ENCODE measurements at regions not wholly inside any gene's neighbourhood (a gene's known extent, or its start where the extent isn't known, plus 50 kb on each side); places are given as distances from the start of the nearest gene placed in this dataset.

GRCh38 chr3:80307844-80308243, 540.0 kb upstream of the ROBO1 start:
- TF ChIP-seq, protein P1, sequence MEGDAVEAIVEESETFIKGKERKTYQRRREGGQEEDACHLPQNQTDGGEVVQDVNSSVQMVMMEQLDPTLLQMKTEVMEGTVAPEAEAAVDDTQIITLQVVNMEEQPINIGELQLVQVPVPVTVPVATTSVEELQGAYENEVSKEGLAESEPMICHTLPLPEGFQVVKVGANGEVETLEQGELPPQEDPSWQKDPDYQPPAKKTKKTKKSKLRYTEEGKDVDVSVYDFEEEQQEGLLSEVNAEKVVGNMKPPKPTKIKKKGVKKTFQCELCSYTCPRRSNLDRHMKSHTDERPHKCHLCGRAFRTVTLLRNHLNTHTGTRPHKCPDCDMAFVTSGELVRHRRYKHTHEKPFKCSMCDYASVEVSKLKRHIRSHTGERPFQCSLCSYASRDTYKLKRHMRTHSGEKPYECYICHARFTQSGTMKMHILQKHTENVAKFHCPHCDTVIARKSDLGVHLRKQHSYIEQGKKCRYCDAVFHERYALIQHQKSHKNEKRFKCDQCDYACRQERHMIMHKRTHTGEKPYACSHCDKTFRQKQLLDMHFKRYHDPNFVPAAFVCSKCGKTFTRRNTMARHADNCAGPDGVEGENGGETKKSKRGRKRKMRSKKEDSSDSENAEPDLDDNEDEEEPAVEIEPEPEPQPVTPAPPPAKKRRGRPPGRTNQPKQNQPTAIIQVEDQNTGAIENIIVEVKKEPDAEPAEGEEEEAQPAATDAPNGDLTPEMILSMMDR (IDR thresholded peaks at IDR 0.05; ENCODE audit: insufficient read depth, low read length, poor library complexity, severe bottlenecking) = no peak
- Histone ChIP-seq H3K4me3 (ENCODE audit: low read depth, low read length) (no peak overlapping the region), H3K36me3 (ENCODE audit: control insufficient read depth, insufficient read depth, low read length) (no peaks in the 10 kb centered on the region), H3K27me3 (ENCODE audit: control insufficient read depth, insufficient read depth, low read length) (no peaks in the 10 kb centered on the region)
- DNase-seq (ENCODE audit: low read depth) = no peak

DNA sequence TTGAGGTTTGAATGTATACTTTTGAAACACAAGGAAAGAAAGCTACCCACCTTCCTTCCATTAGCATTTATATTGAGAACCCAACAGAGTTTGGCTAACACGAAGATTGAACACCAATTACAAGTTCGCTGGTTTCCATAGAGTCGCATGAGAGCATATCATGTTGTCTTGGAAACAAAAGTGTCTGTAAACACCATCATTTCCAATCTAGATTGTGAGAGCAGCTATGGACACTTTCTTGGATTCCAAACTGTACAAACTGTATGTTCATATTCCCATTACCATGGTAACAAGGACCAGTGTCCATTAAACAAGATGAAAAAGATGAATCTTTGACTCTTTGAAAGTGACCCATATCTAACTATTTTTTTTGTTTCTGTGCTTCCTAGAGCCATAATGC, 529.9 kb upstream of the ROBO1 start:
- no peak overlapping the region for H3K4me3 ChIP-seq (ENCODE audit: low read depth, low read length)
- TF ChIP-seq, protein P1 (IDR thresholded peaks at IDR 0.05; ENCODE audit: insufficient read depth, low read length, poor library complexity, severe bottlenecking) = no peak
- no peaks in the 10 kb centered on the region for H3K27me3 ChIP-seq (ENCODE audit: control insufficient read depth, insufficient read depth, low read length)
- H3K36me3 ChIP-seq (ENCODE audit: control insufficient read depth, insufficient read depth, low read length) = no peaks in the 10 kb centered on the region
- no peak for DNase-seq (ENCODE audit: low read depth)

GRCh38 chr3:80285388-80285787, 517.6 kb upstream of the ROBO1 start:
- no peak overlapping the region for H3K4me3 ChIP-seq (ENCODE audit: low read depth, low read length)
- no peak for DNase-seq (ENCODE audit: low read depth)
- TF ChIP-seq, protein P1 (IDR thresholded peaks at IDR 0.05; ENCODE audit: insufficient read depth, low read length, poor library complexity, severe bottlenecking) = no peak

GRCh38 chr3:80283783-80284182, 516.0 kb upstream of the ROBO1 start:
- TF ChIP-seq, protein P1 (IDR thresholded peaks at IDR 0.05; ENCODE audit: insufficient read depth, low read length, poor library complexity, severe bottlenecking) = no peak
- no peaks in the 10 kb centered on the region for H3K27me3 ChIP-seq (ENCODE audit: control insufficient read depth, insufficient read depth, low read length)
- H3K4me3 ChIP-seq (ENCODE audit: low read depth, low read length) = no peak overlapping the region
- DNase-seq (ENCODE audit: low read depth) = no peak
- no peaks in the 10 kb centered on the region for H3K36me3 ChIP-seq (ENCODE audit: control insufficient read depth, insufficient read depth, low read length)

More at GRCh38 chr3:80285388-80285787, 517.6 kb upstream of the ROBO1 start:
- Histone ChIP-seq H3K36me3 (ENCODE audit: control insufficient read depth, insufficient read depth, low read length) (no peaks in the 10 kb centered on the region), H3K27me3 (ENCODE audit: control insufficient read depth, insufficient read depth, low read length) (no peaks in the 10 kb centered on the region)

DNA sequence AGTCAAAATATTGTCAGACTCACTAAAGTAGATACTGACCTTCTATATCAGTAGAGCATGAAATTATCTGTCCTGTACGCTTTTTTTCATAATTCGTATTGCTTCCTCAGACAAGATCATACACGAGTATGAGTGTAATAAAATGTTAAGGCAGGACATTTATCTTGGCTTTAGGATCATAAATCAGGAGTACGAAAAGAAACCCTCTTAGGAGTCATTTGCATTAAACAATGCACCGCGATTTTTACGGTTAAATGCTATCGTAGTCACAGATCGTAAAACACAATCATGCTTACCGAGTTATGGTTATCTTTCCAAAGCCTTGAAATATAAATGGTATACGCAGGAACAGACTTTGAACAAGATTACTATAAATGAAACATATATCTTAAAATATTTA, 510.3 kb upstream of the ROBO1 start:
- no peak for DNase-seq (ENCODE audit: low read depth)
- H3K27me3 ChIP-seq (ENCODE audit: control insufficient read depth, insufficient read depth, low read length) = no peaks in the 10 kb centered on the region

DNA sequence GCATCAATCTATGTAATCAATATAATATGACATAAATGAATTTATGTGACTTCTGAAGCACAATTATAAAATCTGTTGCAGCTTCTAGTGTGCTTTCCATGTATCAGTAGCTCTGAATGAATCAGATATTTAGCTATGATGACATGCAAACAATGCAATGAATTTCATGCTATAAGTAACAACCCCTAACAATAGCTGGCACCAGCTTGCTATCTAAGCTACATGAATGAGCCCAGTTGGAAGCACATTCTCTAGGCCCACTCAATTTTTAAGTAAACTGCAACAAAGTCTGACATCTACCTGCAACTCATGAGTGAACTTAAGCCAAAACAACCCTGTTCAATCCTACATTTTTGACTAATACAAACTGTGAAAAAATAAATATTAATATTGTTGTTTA, 507.3 kb upstream of the ROBO1 start:
- Histone ChIP-seq H3K36me3 (ENCODE audit: control insufficient read depth, insufficient read depth, low read length) (no peaks in the 10 kb centered on the region), H3K4me3 (ENCODE audit: low read depth, low read length) (no peak overlapping the region), H3K27me3 (ENCODE audit: control insufficient read depth, insufficient read depth, low read length) (no peaks in the 10 kb centered on the region)
- TF ChIP-seq, protein P1 (IDR thresholded peaks at IDR 0.05; ENCODE audit: insufficient read depth, low read length, poor library complexity, severe bottlenecking) = no peak
- no peak for DNase-seq (ENCODE audit: low read depth)

More for the DNA sequence above, 510.3 kb upstream of the ROBO1 start:
- TF ChIP-seq, protein P1 (IDR thresholded peaks at IDR 0.05; ENCODE audit: insufficient read depth, low read length, poor library complexity, severe bottlenecking) = no peak
- Histone ChIP-seq H3K36me3 (ENCODE audit: control insufficient read depth, insufficient read depth, low read length) (no peaks in the 10 kb centered on the region), H3K4me3 (ENCODE audit: low read depth, low read length) (no peak overlapping the region)

Measured in kidney epithelial cell (primary cell).